HL-60/S4 (cell line): ENCODE measurements at regions not wholly inside any gene's neighbourhood (a gene's known extent, or its start where the extent isn't known, plus 50 kb on each side); places are given as distances from the start of the nearest gene placed in this dataset.
"Not testable (repeated sequence)": the region's sequence is repeated elsewhere in the genome, so short reads cannot be mapped to it uniquely, and the experiment has no call there.

Source experiments
- in situ Hi-C: fragments of 300-500 bp; cut with MboI; formaldehyde crosslinking; loops from 2 replicates; pipeline ENCODE4 v1.14.3; 2022; ENCODE audit warnings: low sequenced_read_pairs

- in situ Hi-C loops: no loop called here
Measured at GRCh38 chr14:95597784-95598211, 62.9 kb downstream of the GLRX5 start.

GRCh38 chr14:95601650-95602049 lies 66.8 kb downstream of the GLRX5 start:
- in situ Hi-C loops: loop anchor here (25.0 kb wide), 1 partner anchor 386 kb away; no protein-coding TSS in a partner anchor

GRCh38 chr14:95603415-95603814 lies 68.6 kb downstream of the GLRX5 start:
- in situ Hi-C loops: loop anchor here (25.0 kb wide), 1 partner anchor 384 kb away; no protein-coding TSS in a partner anchor

GRCh38 chr14:95606266-95606665 lies 71.4 kb downstream of the GLRX5 start:
- in situ Hi-C loops: loop anchor here (25.0 kb wide), 1 partner anchor 381 kb away; no protein-coding TSS in a partner anchor

DNA sequence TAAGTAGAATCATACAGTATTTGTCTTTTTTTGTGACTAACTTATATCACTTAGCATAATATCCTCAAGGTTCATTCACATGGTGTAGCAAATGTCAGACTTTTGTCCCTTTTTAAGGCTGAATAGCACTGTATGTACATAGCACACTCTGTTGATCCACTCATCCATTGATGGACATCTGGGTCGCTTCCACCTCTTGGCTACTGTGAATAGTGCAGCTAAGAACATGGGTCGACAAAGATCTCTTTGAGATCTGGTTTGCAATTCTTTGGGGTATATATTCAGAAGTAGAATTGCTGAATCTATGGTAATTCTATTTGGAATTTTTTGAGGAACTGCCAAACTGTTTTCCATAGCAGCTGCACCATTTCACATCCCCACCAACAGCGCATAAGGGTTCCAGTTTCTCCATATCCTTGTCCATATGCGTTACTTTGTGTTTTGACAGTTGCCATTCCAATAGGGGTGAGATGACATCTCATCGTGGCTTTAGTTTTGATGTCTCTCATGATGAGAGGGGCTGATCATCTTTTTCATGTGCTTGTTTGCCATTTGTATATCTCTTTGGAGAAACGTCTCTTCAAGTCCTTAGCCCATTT lies 73.9 kb downstream of the GLRX5 start:
- in situ Hi-C loops: loop anchor here (25.0 kb wide), 1 partner anchor 379 kb away; no protein-coding TSS in a partner anchor

- in situ Hi-C loops: loop anchor here (25.0 kb wide), 1 partner anchor 378 kb away; no protein-coding TSS in a partner anchor
Measured at GRCh38 chr14:95609398-95609990, 74.6 kb downstream of the GLRX5 start.

DNA sequence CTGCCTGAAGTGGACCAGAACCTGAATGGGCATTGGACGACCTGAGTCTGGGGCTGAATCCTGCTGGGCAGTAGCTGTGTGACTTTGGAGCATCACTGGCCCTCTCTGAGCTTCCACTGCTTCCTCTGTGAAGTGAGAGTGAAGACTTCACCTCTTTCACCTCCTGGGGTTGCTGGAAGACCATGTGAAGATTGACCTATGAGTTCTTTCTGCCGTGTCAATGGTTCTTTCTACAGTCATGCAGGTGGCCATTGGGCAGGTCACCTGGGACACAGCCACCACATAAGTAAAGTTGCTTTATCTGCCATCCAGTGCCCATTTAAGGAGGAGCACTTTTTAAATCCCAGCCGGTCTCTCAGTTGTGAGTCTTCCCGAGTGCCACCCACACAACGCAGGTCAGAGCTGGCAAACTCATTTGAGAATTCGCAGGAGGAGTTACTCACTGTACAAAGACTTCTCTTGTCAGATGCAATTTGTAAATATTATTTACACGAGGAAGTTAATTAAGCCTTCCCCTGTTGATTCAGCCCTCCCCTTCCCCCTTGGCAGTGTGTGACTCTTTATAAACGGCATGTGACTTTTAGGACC lies 74.8 kb upstream of the TCL1B start:
- in situ Hi-C loops: loop anchor here (25.0 kb wide), 1 partner anchor 376 kb away; no protein-coding TSS in a partner anchor

DNA sequence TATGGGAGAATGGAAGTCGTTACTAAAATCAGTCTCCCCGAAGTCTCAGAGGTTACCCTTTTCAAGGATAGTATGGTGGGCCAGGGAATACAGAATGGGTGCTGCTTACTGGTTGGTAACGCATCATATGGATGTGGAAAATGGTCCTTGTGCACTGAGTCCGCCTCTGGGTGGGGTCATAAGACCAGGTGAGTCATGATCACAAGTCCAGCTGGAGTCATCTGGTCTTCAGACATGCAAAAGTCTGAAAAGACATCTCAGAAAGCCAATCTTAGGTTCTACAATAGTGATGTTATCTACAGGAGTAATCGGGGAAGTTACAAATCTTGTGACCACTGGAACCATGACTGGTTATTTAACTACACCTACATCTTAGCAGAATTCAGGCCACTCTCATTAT lies 71.9 kb upstream of the TCL1B start:
- in situ Hi-C loops: loop anchor here (25.0 kb wide), 1 partner anchor 373 kb away; no protein-coding TSS in a partner anchor

GRCh38 chr14:95616745-95617144 lies 69.5 kb upstream of the TCL1B start:
- in situ Hi-C loops: loop anchor here (25.0 kb wide), 1 partner anchor 371 kb away; no protein-coding TSS in a partner anchor

DNA sequence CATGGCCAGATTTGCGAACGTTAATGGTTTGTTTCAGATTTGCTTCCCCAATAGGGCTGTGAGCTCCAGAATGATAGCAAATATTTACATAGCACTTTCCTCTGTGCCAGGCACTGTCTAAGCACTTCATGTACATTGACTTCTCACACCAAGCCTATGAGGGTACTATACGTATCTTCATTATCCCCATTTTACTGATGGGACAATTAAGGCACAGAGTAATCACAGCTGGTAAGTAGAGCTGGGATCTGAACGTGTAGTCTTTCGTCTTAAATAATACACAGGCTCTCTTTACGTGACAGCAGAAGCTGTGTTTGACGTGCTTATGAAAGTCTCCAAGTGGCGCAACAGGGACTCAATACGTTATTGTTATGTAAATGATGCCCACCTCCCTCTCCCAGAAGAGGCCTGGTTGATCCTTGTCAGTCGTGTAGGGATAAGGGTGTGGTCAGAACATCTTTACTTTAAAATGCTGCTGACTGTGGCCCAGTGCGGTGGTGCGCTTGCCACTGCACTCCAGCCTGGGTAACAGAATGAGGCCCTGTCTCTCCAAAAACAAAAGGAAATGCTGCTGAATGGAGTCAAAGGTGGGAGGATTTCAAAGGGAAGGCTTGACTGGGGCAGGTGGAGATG lies 66.3 kb upstream of the TCL1B start:
- in situ Hi-C loops: loop anchor here (25.0 kb wide), 1 partner anchor 367 kb away; no protein-coding TSS in a partner anchor

GRCh38 chr14:95620659-95621059 lies 65.6 kb upstream of the TCL1B start:
- in situ Hi-C loops: loop anchor here (25.0 kb wide), 1 partner anchor 367 kb away; no protein-coding TSS in a partner anchor

GRCh38 chr14:95623195-95623594 lies 63.0 kb upstream of the TCL1B start:
- in situ Hi-C loops: loop anchor here (25.0 kb wide), 1 partner anchor 364 kb away; no protein-coding TSS in a partner anchor

- in situ Hi-C loops: not testable (repeated sequence)
Measured at GRCh38 chr14:95625710-95626109, 60.5 kb upstream of the TCL1B start.

DNA sequence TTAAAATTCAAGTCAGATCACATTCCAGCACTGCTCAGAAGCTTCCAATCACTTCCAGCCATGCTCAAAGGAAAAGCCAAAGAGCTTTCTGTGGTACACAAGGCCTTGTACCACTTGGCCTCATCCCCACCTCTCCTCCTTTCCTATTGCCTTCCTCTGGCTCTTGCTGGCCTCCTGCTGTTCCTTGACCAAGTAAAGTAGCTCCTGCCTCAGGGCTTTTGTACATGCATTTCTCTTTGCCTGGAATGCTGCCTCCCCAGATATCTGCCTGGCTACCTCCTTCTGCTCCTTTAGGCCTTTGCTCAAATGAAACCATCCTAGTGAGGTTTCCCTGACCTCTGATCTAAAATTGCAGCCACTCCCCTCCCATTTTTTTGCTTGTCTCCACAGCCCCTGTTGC lies 51.2 kb upstream of the TCL1B start:
- in situ Hi-C loops: no loop called here
